ENCODE measurements at regions not wholly inside any gene's neighbourhood (a gene's known extent, or its start where the extent isn't known, plus 50 kb on each side); places are given as distances from the start of the nearest gene placed in this dataset.

GRCh38 chr15:39451871-39452270 is 129.0 kb upstream of the THBS1 start:
- DNase-seq (ENCODE audit: low read depth) = no peak

- DNase-seq (ENCODE audit: low read depth) = no peak
Observed at GRCh38 chr15:39453620-39454019, 127.3 kb upstream of the THBS1 start.

- no peak for DNase-seq (ENCODE audit: low read depth)
Observed at GRCh38 chr15:39454189-39454986, 126.5 kb upstream of the THBS1 start.

GRCh38 chr15:39455471-39455991 is 125.3 kb upstream of the THBS1 start:
- DNase-seq (ENCODE audit: low read depth) = no peak

GRCh38 chr15:39456159-39456558 is 124.7 kb upstream of the THBS1 start:
- DNase-seq (ENCODE audit: low read depth) = no peak

GRCh38 chr15:39456582-39457330 is 124.1 kb upstream of the THBS1 start:
- DNase-seq (ENCODE audit: low read depth) = no peak

GRCh38 chr15:39458131-39458530 is 122.7 kb upstream of the THBS1 start:
- DNase-seq (ENCODE audit: low read depth) = no peak

- no peak for DNase-seq (ENCODE audit: low read depth)
Observed at GRCh38 chr15:39459548-39459947, 121.3 kb upstream of the THBS1 start.

GRCh38 chr15:39460748-39461147 is 120.1 kb upstream of the THBS1 start:
- no peak for DNase-seq (ENCODE audit: low read depth)

GRCh38 chr15:39461536-39462130 is 119.2 kb upstream of the THBS1 start:
- DNase-seq (ENCODE audit: low read depth) = no peak

GRCh38 chr15:39462691-39463090 is 118.2 kb upstream of the THBS1 start:
- no peak for DNase-seq (ENCODE audit: low read depth)

- no peak for DNase-seq (ENCODE audit: low read depth)
Observed at GRCh38 chr15:39465843-39466749, 114.8 kb upstream of the THBS1 start.

GRCh38 chr15:39466750-39467105 is 114.2 kb upstream of the THBS1 start:
- DNase-seq (ENCODE audit: low read depth) = no peak

- no peak for DNase-seq (ENCODE audit: low read depth)
Observed at GRCh38 chr15:39468331-39468730, 112.5 kb upstream of the THBS1 start.

- DNase-seq (ENCODE audit: low read depth) = no peak
Observed at GRCh38 chr15:39468828-39469227, 112.1 kb upstream of the THBS1 start.

- DNase-seq (ENCODE audit: low read depth) = no peak
Observed at GRCh38 chr15:39471785-39472574, 108.9 kb upstream of the THBS1 start.

- no peak for DNase-seq (ENCODE audit: low read depth)
Observed at GRCh38 chr15:39472621-39473297, 108.1 kb upstream of the THBS1 start.

- no peak for DNase-seq (ENCODE audit: low read depth)
Observed at GRCh38 chr15:39473298-39473947, 107.5 kb upstream of the THBS1 start.

GRCh38 chr15:39474657-39475056 is 106.2 kb upstream of the THBS1 start:
- DNase-seq (ENCODE audit: low read depth) = no peak

- no peak for DNase-seq (ENCODE audit: low read depth)
Observed at GRCh38 chr15:39478996-39479395, 101.9 kb upstream of the THBS1 start.
